H1 (cell line): ENCODE measurements at regions not wholly inside any gene's neighbourhood (a gene's known extent, or its start where the extent isn't known, plus 50 kb on each side); places are given as distances from the start of the nearest gene placed in this dataset.

Experiments
- ASH2L ChIP-seq: fragments of 200-600, 300-600 bp; sonication (generic); IDR thresholded peaks from one replicate; pipeline ENCODE4 v1.7.1; 2017; ENCODE audit warnings: low read length
- BRCA1 ChIP-seq: IDR thresholded peaks from 2 replicates; pipeline ENCODE4 v1.6.1; 2012; ENCODE audit warnings: low read depth, low read length, improper control_type of control experiment
- CBX8 ChIP-seq: fragments of 300-800, 300-1000 bp; sonication (generic); IDR thresholded peaks from 2 replicates; pipeline ENCODE4 v1.7.1; 2016; ENCODE audit warnings: low read depth, low read length, borderline replicate concordance
- CHD2 ChIP-seq: IDR thresholded peaks from 2 replicates; pipeline ENCODE4 v1.6.1; 2012; ENCODE audit warnings: low read length, improper control_type of control experiment
- CHD7 ChIP-seq: fragments of 300-600 bp; sonication (generic); IDR thresholded peaks from 2 replicates; pipeline ENCODE4 v1.7.1; 2012; ENCODE audit warnings: low read length, moderate library complexity, mild to moderate bottlenecking, inconsistent platforms; ENCODE audit not compliant: insufficient replicate concordance
- POU5F1 ChIP-seq: IDR thresholded peaks from 2 replicates; pipeline ENCODE4 v1.6.1; 2011; ENCODE audit warnings: low read depth, mild to moderate bottlenecking, low read length, moderate library complexity
- SIN3A ChIP-seq, 2 experiments: IDR thresholded peaks in 1 of 2; conservative IDR thresholded peaks in 1 of 2; 2 replicates each; pipeline ENCODE4 v1.6.1; 2011 to 2012; ENCODE audit warnings: low read length in 2 of 2, improper control_type of control experiment in 1 of 2, low read depth in 1 of 2, mild to moderate bottlenecking in 1 of 2
- TBP ChIP-seq: IDR thresholded peaks from 2 replicates; pipeline ENCODE4 v1.6.1; 2011; ENCODE audit warnings: low read depth, low read length, improper control_type of control experiment
- YY1 ChIP-seq: IDR thresholded peaks from 2 replicates; pipeline ENCODE4 v1.6.1; 2011; ENCODE audit warnings: low read depth, mild to moderate bottlenecking, low read length

GRCh38 chr1:30660241-30660640 lies 63.1 kb downstream of the MATN1 start (continued):
- TF ChIP-seq CHD7 = no peak
- TF ChIP-seq YY1 = no peak
- TF ChIP-seq SIN3A (conservative IDR thresholded peaks at IDR 0.05 in 1 of 2, IDR thresholded peaks at IDR 0.05 in 1 of 2; ENCODE audit: low read depth in 1 of 2, low read length in 2 of 2) = no peak
- TF ChIP-seq CHD2 = no peak
- TF ChIP-seq TBP = no peak
- TF ChIP-seq BRCA1 = no peak
- TF ChIP-seq CBX8 = no peak
- no peak for TF ChIP-seq ASH2L
- no peak for TF ChIP-seq POU5F1
